ENCODE measurements at regions not wholly inside any gene's neighbourhood (a gene's known extent, or its start where the extent isn't known, plus 50 kb on each side); places are given as distances from the start of the nearest gene placed in this dataset.
"Not testable (repeated sequence)": the region's sequence is repeated elsewhere in the genome, so short reads cannot be mapped to it uniquely, and the experiment has no call there.

DNA sequence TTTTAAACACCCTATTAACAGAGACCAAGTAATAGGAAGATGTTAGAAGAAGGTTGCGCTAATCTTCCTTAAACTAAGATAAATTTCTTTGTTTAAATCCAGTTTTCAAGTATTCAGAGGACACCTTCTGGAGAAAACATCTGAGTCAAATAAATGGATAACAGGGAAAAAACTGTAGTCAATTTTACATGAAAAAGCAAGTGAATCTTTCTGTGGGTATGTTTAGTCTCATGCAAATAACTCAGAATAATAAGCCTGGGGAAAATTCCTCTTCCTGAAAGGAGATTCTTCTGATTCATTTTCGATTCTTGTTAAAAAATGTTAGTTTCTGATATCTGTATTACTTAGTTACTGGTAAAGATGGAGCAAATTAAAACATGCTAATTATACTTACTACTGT lies 145.5 kb downstream of the CTH start:
- no peak for DNase-seq

GRCh38 chr1:70567167-70567566 lies 156.1 kb downstream of the CTH start:
- DNase-seq = no peak

GRCh38 chr1:70571191-70571590 lies 160.1 kb downstream of the CTH start:
- DNase-seq = no peak

DNA sequence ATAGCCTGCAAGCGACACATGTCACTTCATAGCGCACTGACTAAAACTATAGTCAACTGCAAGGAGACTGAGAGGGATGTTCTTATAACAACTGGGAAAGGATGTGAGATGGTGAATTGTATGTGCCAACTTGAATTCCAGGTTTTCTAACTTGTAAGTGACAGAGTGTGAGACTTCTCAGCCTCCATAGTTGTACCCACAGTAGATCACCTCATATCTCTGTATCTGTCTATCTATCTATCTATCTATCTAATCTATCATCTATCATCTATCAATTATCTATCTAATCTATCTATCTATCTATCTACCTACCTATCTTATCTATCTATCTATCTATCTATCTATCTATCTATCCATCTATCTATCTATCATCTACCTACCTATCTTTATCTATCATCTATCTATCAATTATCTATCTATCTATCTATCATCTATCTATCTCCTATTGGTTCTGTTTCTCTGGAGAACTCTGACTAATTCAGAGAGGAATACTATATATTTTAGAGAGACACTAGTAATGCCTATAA lies 162.3 kb downstream of the CTH start:
- DNase-seq = no peak

GRCh38 chr1:70581661-70582060 lies 170.6 kb downstream of the CTH start:
- no peak for DNase-seq

DNA sequence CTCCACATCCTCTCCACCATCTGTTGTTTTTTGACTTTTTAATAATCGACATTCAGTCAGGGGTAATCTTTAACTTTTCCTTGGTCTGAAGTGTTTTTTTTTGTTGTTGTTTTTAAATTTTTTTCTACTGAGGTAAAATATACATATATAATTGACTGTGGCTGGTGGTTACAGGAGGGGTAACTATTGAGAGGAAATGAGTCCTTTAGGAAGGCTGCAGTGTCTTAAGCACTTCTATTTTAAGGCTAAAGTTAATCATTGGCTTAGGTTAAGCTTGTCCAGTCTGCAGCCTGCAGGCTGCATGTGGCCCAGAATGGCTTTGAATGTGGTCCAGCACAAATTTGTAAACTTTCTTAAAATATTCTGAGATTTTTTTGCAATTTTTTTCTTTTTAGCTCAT lies 172.5 kb downstream of the CTH start:
- no peak for DNase-seq

GRCh38 chr1:70586046-70586445 lies 175.0 kb downstream of the CTH start:
- no peak for DNase-seq

- DNase-seq = no peak
Observed at GRCh38 chr1:70587872-70588366, 176.9 kb downstream of the CTH start.

GRCh38 chr1:70593551-70593950 lies 182.5 kb downstream of the CTH start:
- not testable (repeated sequence) for DNase-seq

DNA sequence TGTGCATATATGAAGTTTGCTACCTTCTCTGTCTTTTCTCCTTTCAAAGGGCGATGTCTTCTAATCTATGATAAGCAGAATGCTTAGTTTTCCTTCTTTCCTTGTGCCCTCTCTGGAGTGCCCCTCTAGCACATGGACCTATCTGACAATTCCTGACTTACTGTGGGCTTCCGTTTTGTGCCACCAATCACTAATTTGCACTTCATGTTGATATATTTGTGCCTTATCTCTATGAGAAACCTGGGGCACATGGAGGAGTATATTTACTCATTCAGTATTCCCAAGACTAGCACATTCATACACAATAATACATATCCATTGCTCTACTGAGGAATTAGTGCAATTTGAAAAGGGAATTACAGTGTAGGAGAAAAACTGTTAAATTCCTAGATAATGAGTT lies 197.7 kb downstream of the CTH start:
- DNase-seq = no peak

- DNase-seq = not testable (repeated sequence)
Observed at GRCh38 chr1:70610164-70610563, 199.1 kb downstream of the CTH start.

- DNase-seq = no peak
Observed at GRCh38 chr1:70616946-70617345, 205.9 kb downstream of the CTH start.

DNA sequence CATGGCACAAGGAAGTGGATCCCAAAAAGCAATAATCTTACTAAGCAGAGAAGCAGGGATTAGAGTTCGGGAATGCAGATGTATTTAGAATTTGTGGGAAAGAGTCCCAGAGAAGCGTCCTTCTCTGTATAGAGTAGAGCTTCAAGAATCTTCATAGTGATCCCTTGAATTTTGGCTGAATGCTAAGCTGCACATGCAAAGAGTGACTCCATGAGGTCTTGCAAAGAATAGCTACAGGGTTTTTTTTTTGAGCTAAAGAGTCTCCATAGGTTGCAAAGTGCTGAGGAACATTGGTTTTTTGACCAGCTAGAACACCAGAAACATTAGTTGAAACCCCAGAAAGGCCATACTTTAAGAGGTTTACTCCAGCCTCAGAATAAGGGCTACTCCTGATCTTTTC lies 206.7 kb downstream of the CTH start:
- no peak for DNase-seq

- DNase-seq = no peak
Observed at GRCh38 chr1:70627910-70628309, 216.8 kb downstream of the CTH start.

GRCh38 chr1:70628973-70629372 lies 217.9 kb downstream of the CTH start:
- no peak for DNase-seq

- no peak for DNase-seq
Observed at GRCh38 chr1:70633004-70633403, 221.9 kb downstream of the CTH start.

- DNase-seq = no peak
Observed at GRCh38 chr1:70635868-70636267, 224.8 kb downstream of the CTH start.

DNA sequence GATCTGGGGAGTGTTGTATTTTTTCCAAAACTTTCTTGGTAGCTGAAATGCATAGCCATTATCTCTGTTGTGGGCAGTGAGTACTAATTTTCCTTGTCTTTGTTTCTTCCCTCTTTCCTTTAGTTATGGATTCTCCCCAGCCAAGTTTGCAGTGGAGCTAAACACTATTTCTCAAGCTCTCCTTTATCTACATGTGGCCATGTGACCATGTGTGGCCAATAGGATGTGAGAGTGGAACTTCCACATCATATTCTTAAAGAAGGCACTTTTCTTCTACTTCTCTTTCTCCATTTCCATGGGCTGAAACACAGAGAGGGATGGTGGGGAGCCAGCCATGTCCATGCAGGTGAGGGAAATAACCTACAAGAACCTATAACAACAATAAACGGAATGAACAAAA lies 230.8 kb downstream of the CTH start:
- DNase-seq = no peak

GRCh38 chr1:70656361-70656760 lies 245.3 kb downstream of the CTH start:
- DNase-seq = no peak

DNA sequence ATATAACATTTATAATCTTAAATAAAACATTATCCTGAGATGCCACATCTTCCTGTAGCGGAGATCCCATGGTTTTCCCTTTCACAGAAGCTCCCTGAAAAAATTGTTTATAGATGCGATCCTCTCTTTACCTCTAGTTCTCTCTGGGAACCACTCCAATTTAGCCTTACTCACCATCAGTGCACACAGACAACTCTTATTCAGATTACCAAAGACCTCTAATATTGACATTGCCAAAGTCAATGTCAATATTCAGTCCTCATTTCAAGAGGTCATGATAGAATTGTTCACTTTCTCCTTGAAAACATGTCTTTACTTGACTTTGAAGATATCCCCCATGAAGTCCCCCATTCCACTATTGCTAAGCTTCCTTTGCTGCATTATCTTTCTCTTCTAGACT lies 248.8 kb downstream of the CTH start:
- no peak for DNase-seq

GRCh38 chr1:70666381-70667140 lies 255.5 kb downstream of the CTH start:
- no peak for DNase-seq

GRCh38 chr1:70667494-70668170 lies 256.6 kb downstream of the CTH start:
- DNase-seq = no peak

GRCh38 chr1:70671006-70671405 lies 259.9 kb downstream of the CTH start:
- DNase-seq = no peak

- DNase-seq = no peak
Observed at GRCh38 chr1:70672442-70672888, 261.4 kb downstream of the CTH start.
